Caco-2 (cell line): ENCODE measurements at regions not wholly inside any gene's neighbourhood (a gene's known extent, or its start where the extent isn't known, plus 50 kb on each side); places are given as distances from the start of the nearest gene placed in this dataset.
"Not testable (repeated sequence)": the region's sequence is repeated elsewhere in the genome, so short reads cannot be mapped to it uniquely, and the experiment has no call there.

Experiments used
- BruUV-seq: library from RNA; stranded (reverse); fragments of 400-500 nt; replicated peaks from 2 replicates; lab custom pipeline; 2021; lab: Mats Ljungman, UMichigan
- CTCF ChIA-PET: fragments of 300-600 bp; sonication (Branson Sonifier 250); formaldehyde crosslinking; loops from one replicate; lab custom pipeline; 2022; ENCODE audit warnings: antibody characterized with exemption; lab: Charles Lee
- POLR2A ChIA-PET: fragments of 300-600 bp; sonication (Branson Sonifier 250); formaldehyde crosslinking; loops from one replicate; lab custom pipeline; 2022; ENCODE audit warnings: antibody characterized with exemption; lab: Charles Lee
- DNase-seq, 2 experiments: peaks; one replicate each; pipeline versions ENCODE4 v3.0.0 to v3.0.0-alpha.2; 2020 to 2022
- H3K27me3 ChIP-seq: replicated peaks from 2 replicates; pipeline ENCODE4 v1.6.0; 2011; ENCODE audit warnings: low read length; ENCODE audit not compliant: control insufficient read depth, insufficient read depth
- H3K36me3 ChIP-seq: 2 replicates; pipeline ENCODE4 v1.5.1; 2011; ENCODE audit warnings: low read length; ENCODE audit not compliant: control insufficient read depth, insufficient read depth
- H3K4me1 ChIP-seq: fragments of 250-450 bp; sonication (Bioruptor Pico); 2 replicates; pipeline ENCODE4 v1.5.1; 2020; ENCODE audit warnings: mild to moderate bottlenecking
- H3K4me3 ChIP-seq: 2 replicates; pipeline ENCODE4 v1.5.1; 2011; ENCODE audit warnings: low read depth, mild to moderate bottlenecking, control low read depth, low read length
- H3K9me3 ChIP-seq: fragments of 250-450 bp; sonication (Bioruptor Pico); 2 replicates; pipeline ENCODE4 v1.5.1; 2020; ENCODE audit warnings: mild to moderate bottlenecking, moderate library complexity
- H3K27ac Mint-ChIP-seq: one replicate; pipeline ENCODE4 v1.8.0; 2022; ENCODE audit warnings: mixed read lengths; ENCODE audit not compliant: unreplicated experiment
- H3K27me3 Mint-ChIP-seq: one replicate; pipeline ENCODE4 v1.8.0; 2022; ENCODE audit warnings: mixed read lengths; ENCODE audit not compliant: insufficient read depth, unreplicated experiment
- H3K36me3 Mint-ChIP-seq: one replicate; pipeline ENCODE4 v1.8.0; 2022; ENCODE audit warnings: mild to moderate bottlenecking, mixed read lengths; ENCODE audit not compliant: insufficient read depth, unreplicated experiment
- H3K4me1 Mint-ChIP-seq: one replicate; pipeline ENCODE4 v1.8.0; 2022; ENCODE audit warnings: low read depth, mixed read lengths; ENCODE audit not compliant: unreplicated experiment
- H3K4me3 Mint-ChIP-seq: one replicate; pipeline ENCODE4 v1.8.0; 2022; ENCODE audit warnings: mild to moderate bottlenecking, moderate library complexity, mixed read lengths; ENCODE audit not compliant: unreplicated experiment
- H3K9me3 Mint-ChIP-seq: one replicate; pipeline ENCODE4 v1.8.0; 2022; ENCODE audit warnings: mixed read lengths; ENCODE audit not compliant: unreplicated experiment
- CTCF ChIP-seq, 2 experiments: fragments of 200-600 bp in 1 of 2; IDR thresholded peaks; 1 replicate in 1 of 2; 2 replicates in 1 of 2; pipeline versions ENCODE4 v1.5.1 to v1.8.0; 2011 to 2022; ENCODE audit warnings: antibody characterized with exemption in 1 of 2, control low read depth in 1 of 2, inconsistent platforms in 1 of 2, low read depth in 1 of 2, low read length in 1 of 2, mild to moderate bottlenecking in 1 of 2, moderate library complexity in 1 of 2; ENCODE audit not compliant: insufficient read depth in 1 of 2, severe bottlenecking in 1 of 2, unreplicated experiment in 1 of 2
- intact Hi-C: fragments of 100-400 bp; cut with micrococcal nuclease; formaldehyde crosslinking; loops from one replicate; pipeline ENCODE4 v1.10.0; 2022; ENCODE audit not compliant: unreplicated experiment

GRCh38 chr4:27123769-27124124 is 263.1 kb downstream of the STIM2 start:
- H3K4me1 Mint-ChIP-seq = no peaks in the 10 kb centered on the region
- no peak overlapping the region for H3K4me3 Mint-ChIP-seq
- no TSS peak for BruUV-seq
- Histone ChIP-seq H3K36me3 (no peaks in the 10 kb centered on the region), H3K27me3 (no peaks in the 10 kb centered on the region), H3K4me1 (peaks cover 13% of the 10 kb centered on the region), H3K9me3 (no peaks in the 10 kb centered on the region), H3K4me3 (no peak overlapping the region)
- peaks cover 6% of the 10 kb centered on the region for H3K36me3 Mint-ChIP-seq
- ChIA-PET CTCF (no interaction called here), POLR2A (no interaction called here)
- no peak for DNase-seq
- no peaks in the 10 kb centered on the region for H3K27me3 Mint-ChIP-seq
- intact Hi-C loops = no loop called here
- no peak for TF ChIP-seq CTCF (IDR thresholded peaks at IDR 0.05; ENCODE audit: insufficient read depth in 1 of 2, low read depth in 1 of 2, low read length in 1 of 2, severe bottlenecking in 1 of 2, unreplicated experiment in 1 of 2)
- no peak overlapping the region for H3K27ac Mint-ChIP-seq
- no peaks in the 10 kb centered on the region for H3K9me3 Mint-ChIP-seq

- H3K9me3 Mint-ChIP-seq, H3K27me3 Mint-ChIP-seq, BruUV-seq, H3K27me3 ChIP-seq, CTCF ChIA-PET, H3K9me3 ChIP-seq, H3K4me3 Mint-ChIP-seq, POLR2A ChIA-PET, H3K36me3 Mint-ChIP-seq, H3K36me3 ChIP-seq, intact Hi-C loops, H3K4me1 Mint-ChIP-seq, H3K4me3 ChIP-seq: not testable (repeated sequence)
- peak; percentile 54 to 77 for DNase-seq
- H3K27ac Mint-ChIP-seq = peak overlapping the region; percentile 46
- peaks cover 13% of the 10 kb centered on the region for H3K4me1 ChIP-seq
Measured at GRCh38 chr4:27126895-27127294, 266.3 kb downstream of the STIM2 start.

- no peak for TF ChIP-seq CTCF (IDR thresholded peaks at IDR 0.05; ENCODE audit: insufficient read depth in 1 of 2, low read depth in 1 of 2, low read length in 1 of 2, severe bottlenecking in 1 of 2, unreplicated experiment in 1 of 2)
- Mint-ChIP-seq H3K4me3 (no peak overlapping the region), H3K9me3 (no peaks in the 10 kb centered on the region), H3K4me1 (no peaks in the 10 kb centered on the region), H3K27ac (no peak overlapping the region), H3K27me3 (no peaks in the 10 kb centered on the region), H3K36me3 (no peaks in the 10 kb centered on the region)
- no peak for DNase-seq
- intact Hi-C loops = no loop called here
- no peak overlapping the region for H3K4me3 ChIP-seq
- BruUV-seq = no TSS peak
- CTCF ChIA-PET = no interaction called here
- H3K4me1 ChIP-seq = peaks cover 10% of the 10 kb centered on the region
- no peaks in the 10 kb centered on the region for H3K27me3 ChIP-seq
- no peaks in the 10 kb centered on the region for H3K9me3 ChIP-seq
- no peaks in the 10 kb centered on the region for H3K36me3 ChIP-seq
- POLR2A ChIA-PET = no interaction called here
Measured at GRCh38 chr4:27128443-27128842, 267.8 kb downstream of the STIM2 start.

- Histone ChIP-seq H3K27me3 (no peaks in the 10 kb centered on the region), H3K9me3 (no peaks in the 10 kb centered on the region), H3K4me1 (peaks cover 7% of the 10 kb centered on the region; the same call in 1 of the 2 replicates), H3K36me3 (no peaks in the 10 kb centered on the region), H3K4me3 (no peak overlapping the region)
- no TSS peak for BruUV-seq
- no peak for TF ChIP-seq CTCF (IDR thresholded peaks at IDR 0.05; ENCODE audit: insufficient read depth in 1 of 2, low read depth in 1 of 2, low read length in 1 of 2, severe bottlenecking in 1 of 2, unreplicated experiment in 1 of 2)
- intact Hi-C loops = no loop called here
- Mint-ChIP-seq H3K27ac (no peak overlapping the region), H3K36me3 (no peaks in the 10 kb centered on the region), H3K4me1 (no peaks in the 10 kb centered on the region), H3K4me3 (no peak overlapping the region), H3K27me3 (no peaks in the 10 kb centered on the region), H3K9me3 (peaks cover 12% of the 10 kb centered on the region)
- ChIA-PET CTCF (no interaction called here), POLR2A (no interaction called here)
- no peak for DNase-seq
Measured at GRCh38 chr4:27129871-27130366, 269.3 kb downstream of the STIM2 start.
